ENCODE measurements at regions not wholly inside any gene's neighbourhood (a gene's known extent, or its start where the extent isn't known, plus 50 kb on each side); places are given as distances from the start of the nearest gene placed in this dataset.

- TF ChIP-seq ZNF551 (CRISPR knock-in tag; IDR thresholded peaks at IDR 0.05) (no peak), ZNF668 (CRISPR knock-in tag; IDR thresholded peaks at IDR 0.05) (no peak), RBM25 (IDR thresholded peaks at IDR 0.05; ENCODE audit: low read depth, low read length, severe bottlenecking) (peak; percentile 59), ADNP (tag; IDR thresholded peaks at IDR 0.05) (peak; percentile 72), ZFP36 (IDR thresholded peaks at IDR 0.05; ENCODE audit: low read depth, low read length, partially characterized antibody) (peak; percentile 72), THRB (CRISPR knock-in tag; conservative IDR thresholded peaks at IDR 0.05) (no peak), TEAD2 (tag; IDR thresholded peaks at IDR 0.05) (no peak), ZNF197 (CRISPR knock-in tag; IDR thresholded peaks at IDR 0.05; ENCODE audit: low read depth) (no peak), BRD4 (IDR thresholded peaks at IDR 0.05) (no peak), TFAP4 (CRISPR knock-in tag; IDR thresholded peaks at IDR 0.05; ENCODE audit: borderline replicate concordance) (peak; percentile 55; the same call in 1 of the 2 replicates), MCM2 (IDR thresholded peaks at IDR 0.05; ENCODE audit: low read depth) (no peak), ZNF184 (CRISPR knock-in tag; IDR thresholded peaks at IDR 0.05) (no peak)
Measured at GRCh38 chr20:50408526-50409364, 101.4 kb upstream of the PTPN1 start (continued).

Measured in K562 (cell line).